ENCODE measurements at regions not wholly inside any gene's neighbourhood (a gene's known extent, or its start where the extent isn't known, plus 50 kb on each side); places are given as distances from the start of the nearest gene placed in this dataset.

DNA sequence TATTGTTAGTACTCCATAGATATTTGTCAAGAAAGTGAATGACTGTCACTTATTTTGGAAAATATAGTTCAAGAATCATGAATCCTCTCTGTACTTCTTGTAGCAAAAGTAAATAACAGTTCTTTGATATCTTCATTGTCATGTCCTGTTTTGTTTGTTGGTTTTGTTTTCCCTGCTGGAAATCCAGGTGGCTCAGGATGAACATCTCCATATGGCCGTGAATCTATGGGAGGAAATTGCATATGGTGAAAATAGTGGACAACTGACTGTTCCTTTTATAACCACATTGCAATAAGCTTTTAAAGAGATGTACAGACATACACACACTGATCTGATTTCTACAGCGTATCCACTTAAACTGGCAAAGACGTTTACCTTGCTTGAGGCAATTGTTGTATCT, 637.0 kb upstream of the RBFOX1 start:
- TF ChIP-seq, protein P1, sequence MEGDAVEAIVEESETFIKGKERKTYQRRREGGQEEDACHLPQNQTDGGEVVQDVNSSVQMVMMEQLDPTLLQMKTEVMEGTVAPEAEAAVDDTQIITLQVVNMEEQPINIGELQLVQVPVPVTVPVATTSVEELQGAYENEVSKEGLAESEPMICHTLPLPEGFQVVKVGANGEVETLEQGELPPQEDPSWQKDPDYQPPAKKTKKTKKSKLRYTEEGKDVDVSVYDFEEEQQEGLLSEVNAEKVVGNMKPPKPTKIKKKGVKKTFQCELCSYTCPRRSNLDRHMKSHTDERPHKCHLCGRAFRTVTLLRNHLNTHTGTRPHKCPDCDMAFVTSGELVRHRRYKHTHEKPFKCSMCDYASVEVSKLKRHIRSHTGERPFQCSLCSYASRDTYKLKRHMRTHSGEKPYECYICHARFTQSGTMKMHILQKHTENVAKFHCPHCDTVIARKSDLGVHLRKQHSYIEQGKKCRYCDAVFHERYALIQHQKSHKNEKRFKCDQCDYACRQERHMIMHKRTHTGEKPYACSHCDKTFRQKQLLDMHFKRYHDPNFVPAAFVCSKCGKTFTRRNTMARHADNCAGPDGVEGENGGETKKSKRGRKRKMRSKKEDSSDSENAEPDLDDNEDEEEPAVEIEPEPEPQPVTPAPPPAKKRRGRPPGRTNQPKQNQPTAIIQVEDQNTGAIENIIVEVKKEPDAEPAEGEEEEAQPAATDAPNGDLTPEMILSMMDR (IDR thresholded peaks at IDR 0.05; ENCODE audit: insufficient read depth, low read length, poor library complexity, severe bottlenecking) = no peak
- no peak for TF ChIP-seq EZH2phosphoT487 (conservative IDR thresholded peaks at IDR 0.05; ENCODE audit: low read length)

All from SU-DHL-6 (cell line).